ENCODE measurements at regions not wholly inside any gene's neighbourhood (a gene's known extent, or its start where the extent isn't known, plus 50 kb on each side); places are given as distances from the start of the nearest gene placed in this dataset.

GRCh38 chr10:31580646-31581045 is 261.6 kb downstream of the ZEB1 start:
- no peak for ATAC-seq
